Hematopoietic multipotent progenitor cell treated with erythropoietin and hydrocortisone succinate and interleukin-3 and kit ligand, for 15 days (in vitro differentiated cells): ENCODE measurements at regions not wholly inside any gene's neighbourhood (a gene's known extent, or its start where the extent isn't known, plus 50 kb on each side); places are given as distances from the start of the nearest gene placed in this dataset.
"Not testable (repeated sequence)": the region's sequence is repeated elsewhere in the genome, so short reads cannot be mapped to it uniquely, and the experiment has no call there.

Source experiments
- DNase-seq: peaks from one replicate; pipeline ENCODE4 v3.0.0-alpha.2; 2015; ENCODE audit warnings: low spot score

DNA sequence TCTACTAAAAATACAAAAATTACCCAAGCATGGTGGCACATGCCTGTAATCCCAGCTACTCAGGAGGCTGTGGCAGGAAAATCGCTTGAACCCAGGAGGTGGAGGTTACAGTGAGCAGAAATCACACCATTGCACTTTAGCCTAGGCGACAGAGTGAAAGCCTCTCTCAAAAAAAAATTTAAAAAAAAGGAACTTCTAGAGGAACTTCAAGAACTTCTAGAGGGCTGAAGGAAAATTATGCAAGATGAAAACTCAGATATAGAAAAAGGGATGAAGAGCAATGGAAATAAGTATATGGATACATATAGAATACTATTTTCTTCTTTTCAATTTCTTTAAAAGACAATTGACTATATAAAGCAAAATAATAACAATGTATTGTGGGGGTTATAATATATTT, 51.2 kb upstream of the PRR5 start:
- DNase-seq = no peak

DNA sequence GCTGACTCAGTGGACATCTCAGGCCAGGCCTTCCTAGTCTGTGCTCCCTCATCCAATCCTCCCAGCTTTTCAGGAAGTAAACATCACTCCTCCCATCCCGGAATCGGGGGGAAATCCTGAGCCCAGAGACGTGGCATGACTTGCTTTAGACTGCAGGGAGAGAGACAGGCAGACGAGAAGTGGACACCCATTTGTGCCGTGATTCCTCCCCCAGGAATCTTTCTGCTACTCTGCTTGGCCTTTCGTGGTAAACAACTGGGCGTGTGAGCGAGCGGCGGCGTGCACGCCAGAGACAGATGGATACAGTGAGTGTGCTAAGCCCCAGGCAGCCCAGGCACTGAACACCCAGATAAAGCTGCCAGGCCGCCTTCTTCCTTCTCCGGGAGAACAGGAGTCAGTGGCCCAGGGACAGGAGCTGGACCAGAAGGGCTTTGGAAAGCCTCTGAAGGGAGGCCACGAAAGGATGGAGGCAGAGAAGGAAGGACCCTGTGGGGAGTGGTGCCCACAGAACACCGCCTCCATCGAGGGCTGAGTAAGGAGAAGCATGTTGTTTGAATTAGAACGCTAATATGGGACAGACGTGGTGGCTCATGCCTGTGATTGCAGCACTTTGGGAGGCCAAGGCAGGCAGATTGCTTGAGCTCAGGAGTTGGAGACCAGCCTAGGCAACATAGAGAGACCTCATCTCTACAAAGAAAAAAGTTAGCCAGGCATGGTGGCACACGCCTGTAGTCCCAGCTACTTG, 53.0 kb upstream of the PRR5 start:
- no peak for DNase-seq

DNA sequence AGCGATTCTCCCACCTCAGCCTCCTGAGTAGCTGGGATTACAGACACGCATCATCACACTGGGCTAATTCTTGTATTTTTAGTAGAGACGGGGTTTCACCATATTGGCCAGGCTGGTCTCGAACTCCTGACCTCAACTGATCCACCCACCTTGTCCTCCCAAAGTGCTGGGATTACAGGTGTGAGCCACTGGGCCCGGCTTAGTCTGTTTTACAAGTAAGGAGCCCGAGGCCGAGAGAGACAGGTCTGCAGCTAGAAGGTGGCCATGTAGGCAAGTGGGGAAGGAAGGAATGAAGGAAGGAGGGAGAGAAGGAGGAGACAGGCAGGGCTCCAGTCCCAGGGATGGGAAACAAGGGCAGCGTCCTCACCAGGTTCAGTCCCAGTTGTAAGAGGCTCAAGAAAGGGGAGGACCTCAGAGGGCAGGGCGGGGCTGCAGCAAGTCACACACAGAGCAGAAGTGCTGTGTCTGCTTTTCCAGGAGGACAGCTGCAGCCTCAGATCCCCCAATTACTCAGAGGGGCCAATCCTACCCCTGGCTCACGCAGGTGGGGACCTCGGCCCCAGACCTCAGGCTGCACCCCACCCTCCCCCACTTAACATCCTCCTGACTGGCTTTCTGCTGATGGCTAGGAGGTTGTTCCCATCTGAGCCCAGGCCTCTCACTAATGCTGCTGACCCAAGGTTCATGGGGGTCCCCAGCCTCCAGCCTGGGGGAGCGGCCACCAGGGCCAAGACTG, 53.8 kb upstream of the PRR5 start:
- DNase-seq = no peak

DNA sequence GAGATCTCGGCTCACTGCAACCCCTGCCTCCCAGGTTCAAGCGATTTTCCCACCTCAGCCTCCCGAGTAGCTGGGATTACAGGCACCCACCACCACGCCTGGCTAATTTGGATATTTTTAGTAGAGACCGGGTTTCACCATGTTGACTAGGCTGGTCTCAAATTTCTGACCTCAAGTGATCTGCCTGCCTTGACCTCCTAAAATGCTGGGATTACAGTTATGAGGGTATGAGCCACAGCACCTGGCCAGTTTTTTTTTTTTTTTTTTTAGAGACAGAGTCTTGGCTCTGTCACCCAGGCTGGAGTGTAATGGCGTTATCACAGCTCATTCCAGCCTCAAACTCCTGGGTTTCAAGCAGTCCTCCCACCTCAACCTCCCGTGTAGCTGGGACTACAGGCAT, 54.9 kb upstream of the PRR5 start:
- no peak for DNase-seq

DNA sequence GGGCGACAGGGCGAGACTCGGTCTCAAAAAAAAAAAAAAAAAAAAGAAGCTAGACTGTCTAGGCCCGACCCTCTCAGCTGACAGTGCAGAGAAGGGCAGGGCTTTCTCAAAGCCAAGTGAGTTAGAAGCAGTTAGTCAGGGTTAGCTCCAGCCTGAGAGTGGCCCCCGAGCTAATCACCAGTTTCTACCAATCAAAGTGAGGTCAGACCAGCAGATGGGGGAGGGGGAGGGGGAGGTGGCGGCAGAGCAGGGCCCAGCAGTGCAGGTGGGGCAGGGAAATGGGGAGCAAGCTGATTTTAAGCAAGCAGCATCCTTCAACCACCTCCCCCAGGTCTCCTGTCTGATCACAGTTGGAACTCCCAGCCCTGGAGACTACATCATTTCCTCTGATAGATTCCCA, 55.3 kb upstream of the PRR5 start:
- no peak for DNase-seq

DNA sequence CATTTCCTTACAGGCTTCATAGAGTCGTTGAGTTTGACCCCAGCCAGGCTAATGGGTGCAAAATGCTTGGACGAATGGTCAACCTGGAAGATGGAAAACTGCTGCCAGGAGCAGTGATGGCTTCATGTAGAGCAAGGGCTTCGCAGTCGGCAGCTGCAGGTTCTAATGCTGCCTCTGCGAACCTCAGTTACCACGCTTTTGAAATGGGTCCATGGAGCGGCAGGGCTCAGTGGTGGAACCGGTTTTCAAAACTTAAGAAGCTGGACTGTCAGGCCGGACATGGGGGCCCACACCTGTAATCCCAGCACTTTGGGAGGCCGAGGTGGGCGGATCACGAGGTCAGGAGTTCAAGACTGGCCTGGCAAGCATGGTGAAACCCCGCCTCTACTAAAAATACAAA, 55.9 kb upstream of the PRR5 start:
- no peak for DNase-seq

DNA sequence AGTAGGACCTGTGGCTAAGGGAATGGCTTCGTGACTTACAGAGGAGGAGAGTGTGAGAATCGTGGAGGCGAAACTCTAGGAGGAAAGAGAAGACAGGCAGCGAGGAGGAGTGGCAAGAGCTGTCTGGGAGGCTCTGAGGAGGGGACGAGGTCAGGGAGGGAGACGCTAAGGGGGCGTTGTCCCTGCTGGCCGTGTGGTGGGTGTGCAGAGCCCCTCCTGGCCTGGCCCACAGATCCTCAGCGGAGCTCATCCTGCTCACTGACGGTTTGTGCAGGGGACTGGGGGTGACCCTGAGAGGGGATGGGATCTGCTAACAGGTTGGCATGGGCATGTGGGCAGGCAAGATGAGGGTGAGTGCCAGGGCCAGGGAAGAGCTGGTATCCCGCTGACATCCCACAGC, 56.5 kb upstream of the PRR5 start:
- DNase-seq = no peak

DNA sequence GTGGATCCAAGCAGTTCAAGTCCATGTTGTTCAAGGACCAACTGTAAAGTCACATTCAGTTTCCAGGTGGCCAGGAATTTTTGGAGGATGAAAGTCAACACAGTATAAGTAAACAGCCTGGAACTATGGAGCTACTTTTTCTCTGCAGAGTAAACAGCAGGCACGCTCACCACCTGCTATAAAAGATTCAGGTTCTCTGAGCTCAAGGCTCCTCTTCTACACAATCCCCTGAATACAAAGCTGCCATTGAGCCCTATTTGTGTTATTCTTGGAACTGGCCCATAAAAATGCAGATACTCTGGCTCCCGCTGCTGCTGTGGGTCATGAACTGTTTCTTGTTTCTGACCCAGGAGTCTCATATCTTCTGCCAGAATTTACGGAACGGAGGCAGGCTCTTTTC, 56.9 kb upstream of the PRR5 start:
- DNase-seq = no peak

DNA sequence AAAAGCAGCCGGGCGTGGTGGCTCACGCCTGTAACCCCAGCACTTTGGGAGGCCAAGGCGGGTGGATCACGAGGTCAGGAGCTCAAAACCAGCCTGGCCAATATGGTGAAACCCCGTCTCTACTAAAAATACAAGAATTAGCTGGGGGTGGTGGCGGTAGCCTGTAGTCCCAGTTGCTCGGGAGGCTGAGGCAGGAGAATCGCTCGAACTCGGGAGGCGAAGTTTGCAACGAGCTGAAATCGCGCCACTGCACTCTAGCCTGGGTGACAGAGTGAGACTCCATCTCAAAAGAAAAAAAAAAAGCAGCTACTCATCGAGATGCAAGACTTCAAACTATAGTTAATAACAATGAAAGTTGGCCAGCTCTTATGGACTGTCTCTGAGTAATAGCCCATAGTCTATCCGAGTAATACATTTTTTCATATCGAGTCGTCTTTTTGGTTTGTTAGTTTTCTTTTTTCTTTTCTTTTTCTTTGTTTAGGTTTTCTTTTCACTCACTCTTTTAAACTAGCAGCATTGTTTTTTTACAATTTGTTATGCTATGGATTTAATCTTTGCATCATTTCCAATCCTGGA, 58.4 kb upstream of the PRR5 start:
- DNase-seq = not testable (repeated sequence)

DNA sequence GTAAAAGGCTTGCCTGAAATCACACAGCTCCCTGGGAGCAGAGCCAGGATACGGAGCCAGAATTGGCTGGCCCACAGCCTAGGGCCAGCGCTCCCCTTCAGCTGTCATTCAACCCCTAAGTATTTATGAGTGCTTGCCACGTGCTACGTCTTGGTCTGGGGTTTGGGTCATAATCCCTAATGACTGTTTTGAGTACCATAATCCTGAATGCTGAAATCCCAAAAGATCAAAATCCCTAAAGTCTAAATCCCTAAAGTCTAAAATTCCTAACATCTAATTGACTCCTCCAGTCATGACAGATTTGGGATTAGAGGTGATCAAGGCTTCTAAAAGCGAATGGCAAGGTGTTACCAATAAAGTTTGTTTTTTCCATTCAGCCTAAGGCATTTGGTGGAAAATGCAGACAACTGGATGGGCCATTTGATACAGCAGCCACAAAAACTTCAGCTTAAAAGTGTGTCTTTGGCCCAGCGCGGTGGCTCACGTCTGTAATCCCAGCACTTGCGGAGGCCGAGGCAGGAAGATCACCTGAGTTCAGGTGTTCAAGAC, 59.8 kb upstream of the PRR5 start:
- DNase-seq = no peak

DNA sequence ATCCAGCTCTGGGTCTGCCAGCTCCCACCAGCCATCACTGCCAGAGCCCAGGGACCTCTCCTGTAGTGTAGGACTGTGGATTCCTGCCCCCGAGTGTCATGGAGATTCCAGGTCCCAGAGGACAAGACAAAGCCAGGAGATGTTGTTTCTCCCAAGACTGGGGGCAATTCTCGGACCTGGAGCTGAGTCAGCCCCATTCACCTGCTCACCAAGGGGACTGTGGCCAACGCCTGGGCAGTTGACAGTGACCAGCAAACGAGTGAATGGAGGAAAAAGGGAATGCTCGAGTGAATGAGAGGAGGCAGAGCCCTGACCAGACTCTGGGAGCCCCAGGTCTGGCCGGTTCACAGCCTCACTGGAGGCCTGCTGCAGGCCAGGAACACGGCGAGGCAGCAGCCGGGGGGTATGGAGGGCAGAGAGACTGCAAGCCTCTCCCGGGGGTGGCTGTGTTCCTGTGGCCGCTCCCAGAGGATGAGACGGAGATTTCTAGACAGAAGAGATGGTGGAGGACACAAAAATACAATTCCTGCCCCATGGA, 61.3 kb upstream of the PRR5 start:
- DNase-seq = no peak

DNA sequence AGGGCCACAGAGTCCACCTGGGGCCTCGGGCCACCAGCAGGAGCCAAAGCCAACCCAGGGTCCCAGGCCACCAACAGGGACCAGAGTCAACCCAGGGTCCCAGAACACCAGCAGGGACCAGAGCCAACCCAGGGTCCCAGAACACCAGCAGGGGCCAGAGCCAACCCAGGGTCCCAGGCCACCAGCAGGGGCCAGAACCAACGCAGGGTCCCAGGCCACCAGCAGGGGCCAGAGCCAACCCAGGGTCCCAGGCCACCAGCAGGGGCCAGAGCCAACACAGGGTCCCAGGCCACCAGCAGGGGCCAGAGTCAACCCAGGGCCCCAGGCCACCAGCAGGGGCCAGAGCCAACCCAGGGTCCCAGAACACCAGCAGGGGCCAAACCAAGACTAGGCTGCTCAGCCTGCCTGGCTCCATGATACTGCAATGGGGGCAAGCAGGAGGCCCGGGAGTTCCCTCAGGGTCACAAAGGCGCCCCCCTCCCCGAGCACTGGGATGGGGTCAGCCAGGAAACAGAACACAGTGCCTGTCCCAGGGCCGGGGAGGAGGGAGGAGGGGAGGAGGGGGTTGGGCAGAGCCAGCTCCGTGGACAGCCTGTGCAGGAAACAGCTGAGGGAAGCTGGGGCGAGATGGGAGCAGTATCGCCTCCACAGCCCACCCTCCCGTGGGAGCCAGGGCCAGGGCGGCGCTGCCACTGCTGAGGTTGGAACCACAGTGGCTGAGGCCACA, 62.0 kb upstream of the PRR5 start:
- DNase-seq = no peak

DNA sequence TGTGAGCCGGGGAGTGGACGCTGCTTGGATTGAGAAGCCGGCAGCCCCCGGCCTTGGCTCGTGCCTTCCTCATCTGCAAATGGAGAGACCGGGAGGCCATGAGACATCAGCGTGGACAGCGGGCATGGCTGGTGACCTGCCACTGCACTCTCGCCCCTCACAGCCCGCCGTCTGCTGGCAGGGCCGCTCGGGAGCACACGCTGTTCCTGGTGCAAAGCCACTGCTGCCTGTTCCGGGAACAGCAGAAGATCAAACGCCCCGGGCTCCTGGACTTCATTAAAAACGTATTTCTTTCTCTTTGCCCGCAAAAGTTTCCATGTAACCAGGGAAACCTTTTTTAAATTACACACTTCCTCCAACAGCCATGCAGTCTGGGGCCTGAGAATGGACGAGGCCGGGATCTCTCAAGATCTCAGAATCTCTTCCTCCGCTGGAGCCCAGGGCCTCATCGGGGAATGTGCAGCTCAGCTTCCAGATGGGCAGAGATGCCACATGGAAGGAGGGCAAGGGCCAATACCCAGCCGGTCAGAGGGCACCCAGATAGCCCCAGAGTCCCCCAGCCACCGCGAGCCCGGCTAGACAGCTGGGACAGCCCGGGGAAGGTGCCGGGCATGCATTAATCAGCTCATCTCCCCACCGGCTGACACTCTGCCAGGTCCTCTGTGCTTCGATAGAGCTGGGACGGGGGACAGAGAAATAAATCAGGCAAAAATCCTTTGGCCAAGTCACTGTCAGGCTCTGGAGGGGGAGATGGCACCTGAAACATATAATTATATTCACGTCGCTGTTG, 62.8 kb upstream of the PRR5 start:
- no peak for DNase-seq

DNA sequence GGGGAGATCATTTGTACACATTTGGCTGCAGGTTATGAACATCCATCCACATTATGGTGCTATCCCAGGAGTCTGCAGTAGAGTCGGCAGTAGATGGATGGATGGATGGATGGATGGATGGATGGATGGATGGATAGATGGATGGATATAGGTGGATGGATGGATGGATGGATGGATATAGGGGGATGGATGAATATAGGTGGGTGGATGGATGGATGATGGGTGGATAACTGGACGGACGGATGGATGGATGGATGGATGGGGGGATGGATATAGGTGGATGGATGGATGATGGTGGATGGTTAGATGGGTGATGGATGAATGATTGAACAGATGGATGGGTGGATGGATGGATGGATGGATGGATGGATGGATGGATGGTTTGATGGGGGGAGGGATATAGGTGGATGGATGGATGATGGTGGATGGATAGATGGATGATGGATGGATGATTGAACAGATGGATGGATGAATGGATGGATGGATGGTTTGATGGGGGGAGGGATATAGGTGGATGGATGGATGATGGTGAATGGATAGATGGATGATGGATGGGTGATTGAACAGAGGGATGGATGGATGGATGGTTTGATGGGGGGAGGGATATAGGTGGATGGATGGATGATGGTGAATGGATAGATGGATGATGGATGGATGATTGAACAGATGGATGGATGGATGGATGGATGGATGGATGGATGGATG, 65.3 kb upstream of the PRR5 start:
- not testable (repeated sequence) for DNase-seq

DNA sequence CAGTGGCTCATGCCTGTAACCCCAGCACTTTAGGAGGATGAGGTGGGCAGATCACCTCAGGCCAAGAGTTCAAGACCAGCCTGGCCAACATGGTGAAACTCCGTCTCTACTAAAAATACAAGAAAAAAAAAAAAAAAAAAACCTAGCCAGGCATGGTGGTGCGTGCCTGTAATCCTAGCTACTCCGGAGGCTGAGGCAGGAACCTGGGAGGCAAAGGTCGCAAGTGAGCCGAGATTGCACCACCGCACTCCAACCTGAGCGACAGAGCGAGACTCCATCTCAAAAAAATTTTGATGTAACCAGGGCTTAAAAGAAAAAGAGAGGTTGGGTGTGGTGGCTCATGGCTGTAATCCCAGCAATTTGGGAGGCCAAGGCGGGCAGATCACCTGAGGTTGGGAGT, 66.4 kb upstream of the PRR5 start:
- DNase-seq = not testable (repeated sequence)

DNA sequence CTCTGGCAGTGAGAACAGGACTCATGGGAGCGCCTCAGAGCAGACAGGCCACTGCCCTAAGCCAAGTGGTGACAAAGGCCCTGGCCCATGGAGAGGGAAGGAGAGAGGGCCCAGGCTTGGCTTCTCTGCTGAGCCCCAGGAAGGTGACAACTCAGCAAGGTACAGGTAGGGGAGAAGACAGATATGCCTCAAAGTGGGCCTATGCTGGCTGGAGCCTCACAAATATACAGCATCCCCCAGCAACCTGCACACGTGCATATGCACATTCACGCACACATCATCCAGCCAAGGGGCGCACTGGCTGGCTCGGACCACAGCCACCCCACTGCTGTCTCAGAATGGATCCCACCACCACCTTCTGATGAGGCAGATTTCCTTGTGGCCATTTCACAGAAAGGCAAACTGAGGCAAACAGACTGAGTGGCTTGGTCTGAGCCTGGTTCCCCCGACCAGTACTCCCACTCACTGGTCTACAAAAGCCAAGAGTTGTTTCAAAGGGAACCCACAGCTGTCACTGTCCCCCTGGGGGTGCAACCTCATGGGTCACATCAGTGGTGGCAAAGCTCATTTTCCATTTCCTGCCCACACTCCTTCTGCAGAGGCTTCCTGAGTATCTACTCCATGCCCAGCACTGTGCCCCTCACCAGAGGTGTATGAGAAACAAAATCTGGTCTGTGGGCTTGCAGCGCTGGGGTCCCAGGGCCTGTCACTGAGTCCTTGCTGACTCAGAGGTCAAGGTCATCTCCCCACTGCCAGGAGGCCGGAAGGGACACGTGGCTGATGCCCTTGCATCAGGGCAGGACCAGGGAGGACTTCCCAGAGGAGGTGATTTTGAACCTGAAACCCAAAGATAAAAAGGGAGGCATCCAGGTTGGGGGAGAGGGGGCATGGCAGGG, 67.3 kb upstream of the PRR5 start:
- no peak for DNase-seq

DNA sequence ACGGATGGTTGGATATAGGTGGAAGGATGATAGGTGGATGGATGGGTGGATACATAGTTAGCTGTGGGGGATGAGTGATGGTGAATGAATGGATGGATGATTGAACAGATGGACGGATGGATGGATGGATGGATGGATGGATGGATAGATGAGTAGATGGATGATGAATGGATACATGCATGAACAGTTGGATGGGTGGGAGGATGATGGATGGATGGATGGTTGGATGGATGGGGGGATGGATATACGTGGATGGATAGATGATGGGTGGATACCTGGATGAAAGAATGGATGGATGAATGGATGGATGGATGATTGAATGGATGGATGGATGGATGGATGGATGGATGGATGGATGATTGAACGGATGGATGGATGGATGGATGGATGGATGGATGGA, 68.4 kb upstream of the PRR5 start:
- DNase-seq = no peak

DNA sequence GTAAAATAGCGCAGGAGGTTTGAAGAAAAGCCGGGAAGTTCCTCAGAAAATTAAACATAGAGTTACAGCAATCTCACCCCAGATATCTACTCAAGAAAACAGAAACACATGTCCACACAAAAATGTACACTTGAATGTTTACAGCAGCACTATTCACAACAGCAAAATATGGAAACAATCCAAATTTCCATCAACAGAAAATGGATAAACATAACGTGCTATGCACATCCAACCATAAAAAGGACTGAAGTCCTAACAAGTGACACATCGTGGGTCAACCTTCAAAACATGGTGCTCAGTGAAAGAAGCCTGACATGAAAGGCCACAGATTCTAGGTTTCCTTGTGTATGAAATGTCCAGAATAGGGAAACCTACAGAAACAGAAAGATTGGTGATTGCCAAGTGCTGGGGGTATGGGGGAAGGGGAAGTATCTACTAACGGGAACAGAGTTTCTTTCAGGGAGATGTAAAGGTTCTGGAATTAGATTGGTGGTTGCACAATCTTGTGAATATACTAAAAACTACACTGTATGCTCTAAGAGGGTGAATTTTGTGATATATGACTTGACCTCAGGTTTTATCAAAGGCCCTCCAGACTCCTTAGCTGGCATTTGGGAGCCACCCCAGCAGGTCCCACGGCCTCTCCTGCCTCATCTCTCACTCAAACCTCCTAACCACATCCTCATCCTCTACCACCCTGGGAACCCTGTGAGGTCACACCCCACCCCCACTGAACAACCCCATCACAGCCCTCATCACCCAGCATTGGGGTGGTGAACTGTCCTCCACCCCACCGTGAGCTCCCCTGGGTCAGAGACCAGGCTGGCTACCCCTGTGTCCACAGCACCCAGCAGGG, 69.2 kb upstream of the PRR5 start:
- no peak for DNase-seq

DNA sequence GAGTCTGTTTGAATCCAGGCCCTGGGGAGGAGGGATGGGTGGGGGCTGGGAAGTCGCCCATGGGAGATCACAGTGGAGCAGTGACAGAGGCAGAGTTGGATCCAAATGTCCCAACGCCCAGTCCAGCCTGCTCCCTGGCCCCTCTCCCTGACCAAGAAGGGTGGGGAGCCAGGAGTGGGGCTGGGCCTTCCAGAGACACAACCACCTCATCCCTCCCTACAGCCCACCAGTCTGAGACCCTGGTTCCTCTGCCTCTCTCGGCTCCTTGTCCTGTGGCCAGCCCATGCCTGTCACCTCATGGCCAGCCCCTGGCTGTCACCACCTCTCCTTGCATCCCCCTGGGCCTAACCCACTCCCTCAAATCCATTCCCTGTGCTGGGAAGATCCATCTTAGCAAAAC, 71.2 kb upstream of the PRR5 start:
- no peak for DNase-seq
